CD4-positive, alpha-beta T cell (primary cell): ENCODE measurements at regions not wholly inside any gene's neighbourhood (a gene's known extent, or its start where the extent isn't known, plus 50 kb on each side); places are given as distances from the start of the nearest gene placed in this dataset.

Experiments used
- ATAC-seq: fragments of 200-7000 bp; cut with Tn5 transposase; one replicate; pipeline ENCODE4 v1.10.0; 2022; ENCODE audit warnings: mild to moderate bottlenecking; ENCODE audit not compliant: poor library complexity
- CTCF ChIA-PET: fragments of 350-600 bp; sonication (Branson Sonifier 250); formaldehyde crosslinking; loops from one replicate; lab custom pipeline; 2021; ENCODE audit warnings: antibody characterized with exemption, inconsistent platforms; lab: Charles Lee
- POLR2A ChIA-PET: fragments of 350-600 bp; sonication (Branson Sonifier 250); formaldehyde crosslinking; loops from one replicate; lab custom pipeline; 2021; ENCODE audit warnings: antibody characterized with exemption, inconsistent platforms; lab: Charles Lee
- DNase-seq, 14 experiments: peaks; one replicate each; pipeline ENCODE4 v3.0.0-alpha.2; 2013 to 2020; ENCODE audit warnings: mixed read lengths in 2 of 14
- H3K27ac ChIP-seq, 2 donors: one replicate each; pipeline versions ENCODE4 v1.5.1 to v1.7.0; 2013; ENCODE audit warnings: low read length in 2 of 2, low read depth in 1 of 2, mild to moderate bottlenecking in 1 of 2
- H3K27me3 ChIP-seq, 2 experiments: 1 replicate in 1 of 2; 2 replicates in 1 of 2; pipeline versions ENCODE4 v1.6.1 to v1.7.0; 2013; ENCODE audit warnings: low read length in 2 of 2, control low read depth in 1 of 2, mild to moderate bottlenecking in 1 of 2, moderate library complexity in 1 of 2; ENCODE audit not compliant: insufficient read depth in 2 of 2, control insufficient read depth in 1 of 2
- H3K36me3 ChIP-seq: one replicate; pipeline ENCODE4 v1.6.1; 2013; ENCODE audit warnings: low read length, control low read depth; ENCODE audit not compliant: insufficient read depth
- H3K4me1 ChIP-seq: one replicate; pipeline ENCODE4 v1.6.1; 2013; ENCODE audit warnings: low read length, control low read depth; ENCODE audit not compliant: insufficient read depth
- H3K4me3 ChIP-seq: one replicate; pipeline ENCODE4 v1.5.1; 2013; ENCODE audit warnings: mild to moderate bottlenecking, low read length, moderate library complexity
- H3K9me3 ChIP-seq, 2 experiments: 1 replicate in 1 of 2; 2 replicates in 1 of 2; pipeline versions ENCODE4 v1.6.1 to v1.7.0; 2013; ENCODE audit warnings: low read length in 2 of 2, mild to moderate bottlenecking in 2 of 2, control low read depth in 1 of 2, moderate library complexity in 1 of 2; ENCODE audit not compliant: control insufficient read depth in 1 of 2, insufficient read depth in 1 of 2
- H3K27ac Mint-ChIP-seq: one replicate; pipeline ENCODE4 v1.8.0; 2020; ENCODE audit warnings: mixed read lengths
- H3K27me3 Mint-ChIP-seq: one replicate; pipeline ENCODE4 v1.8.0; 2021; ENCODE audit warnings: mixed read lengths
- H3K36me3 Mint-ChIP-seq: one replicate; pipeline ENCODE4 v1.8.0; 2021; ENCODE audit warnings: low read depth, mixed read lengths
- H3K4me1 Mint-ChIP-seq: one replicate; pipeline ENCODE4 v1.8.0; 2021; ENCODE audit warnings: low read depth, mixed read lengths
- H3K4me3 Mint-ChIP-seq: one replicate; pipeline ENCODE4 v1.8.0; 2020; ENCODE audit warnings: mild to moderate bottlenecking, mixed read lengths
- H3K9me3 Mint-ChIP-seq: one replicate; pipeline ENCODE4 v1.8.0; 2020; ENCODE audit warnings: mixed read lengths
- intact Hi-C, 2 experiments: fragments of 100-400 bp; cut with DNase I in 1 of 2; cut with micrococcal nuclease in 1 of 2; formaldehyde crosslinking; loops; one replicate each; pipeline versions ENCODE4 v1.15.1 to v1.9.0; 2023 to 2025; cut with DNase I, micrococcal nuclease
- TF ChIP-seq, protein P1 (sequence below): fragments of 200-600 bp; IDR thresholded peaks from one replicate; pipeline ENCODE4 v1.8.0; 2022; ENCODE audit warnings: antibody characterized with exemption, mild to moderate bottlenecking

DNA sequence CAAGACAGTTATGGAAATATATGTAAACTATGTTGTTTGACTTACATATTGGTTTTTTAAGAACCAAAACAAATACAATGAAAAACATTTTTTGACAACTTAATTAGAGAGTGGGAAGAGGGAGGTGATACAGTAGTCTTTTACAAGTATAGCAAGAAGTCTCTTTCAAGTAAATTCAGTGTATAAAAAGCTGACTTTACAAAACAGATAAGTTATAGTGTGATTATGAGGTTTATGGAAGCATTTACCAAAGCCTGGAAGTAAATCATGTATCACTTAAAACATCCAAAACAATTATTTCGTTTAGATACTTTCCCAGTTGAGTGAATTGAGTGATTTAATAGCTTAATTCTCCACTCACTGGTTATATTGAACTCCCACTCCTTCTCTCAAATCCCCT is 66.7 kb upstream of the SLC4A10 start:
- Histone ChIP-seq H3K27me3 (peaks cover 2 to 4% of the 10 kb centered on the region in 2 experiments), H3K27ac (no peak overlapping the region), H3K4me1 (no peaks in the 10 kb centered on the region), H3K4me3 (no peak overlapping the region), H3K36me3 (no peaks in the 10 kb centered on the region), H3K9me3 (peaks cover 0 to 3% of the 10 kb centered on the region in 2 experiments)
- Mint-ChIP-seq H3K4me1 (no peaks in the 10 kb centered on the region), H3K36me3 (no peaks in the 10 kb centered on the region), H3K27me3 (peaks cover 28% of the 10 kb centered on the region), H3K9me3 (peaks cover 3% of the 10 kb centered on the region), H3K27ac (no peak overlapping the region), H3K4me3 (no peak overlapping the region)
- intact Hi-C loops: no loop called here
- TF ChIP-seq, protein P1, sequence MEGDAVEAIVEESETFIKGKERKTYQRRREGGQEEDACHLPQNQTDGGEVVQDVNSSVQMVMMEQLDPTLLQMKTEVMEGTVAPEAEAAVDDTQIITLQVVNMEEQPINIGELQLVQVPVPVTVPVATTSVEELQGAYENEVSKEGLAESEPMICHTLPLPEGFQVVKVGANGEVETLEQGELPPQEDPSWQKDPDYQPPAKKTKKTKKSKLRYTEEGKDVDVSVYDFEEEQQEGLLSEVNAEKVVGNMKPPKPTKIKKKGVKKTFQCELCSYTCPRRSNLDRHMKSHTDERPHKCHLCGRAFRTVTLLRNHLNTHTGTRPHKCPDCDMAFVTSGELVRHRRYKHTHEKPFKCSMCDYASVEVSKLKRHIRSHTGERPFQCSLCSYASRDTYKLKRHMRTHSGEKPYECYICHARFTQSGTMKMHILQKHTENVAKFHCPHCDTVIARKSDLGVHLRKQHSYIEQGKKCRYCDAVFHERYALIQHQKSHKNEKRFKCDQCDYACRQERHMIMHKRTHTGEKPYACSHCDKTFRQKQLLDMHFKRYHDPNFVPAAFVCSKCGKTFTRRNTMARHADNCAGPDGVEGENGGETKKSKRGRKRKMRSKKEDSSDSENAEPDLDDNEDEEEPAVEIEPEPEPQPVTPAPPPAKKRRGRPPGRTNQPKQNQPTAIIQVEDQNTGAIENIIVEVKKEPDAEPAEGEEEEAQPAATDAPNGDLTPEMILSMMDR: no peak
- ChIA-PET CTCF (no interaction called here), POLR2A (no interaction called here)
- ATAC-seq: no peak
- no peak for DNase-seq

DNA sequence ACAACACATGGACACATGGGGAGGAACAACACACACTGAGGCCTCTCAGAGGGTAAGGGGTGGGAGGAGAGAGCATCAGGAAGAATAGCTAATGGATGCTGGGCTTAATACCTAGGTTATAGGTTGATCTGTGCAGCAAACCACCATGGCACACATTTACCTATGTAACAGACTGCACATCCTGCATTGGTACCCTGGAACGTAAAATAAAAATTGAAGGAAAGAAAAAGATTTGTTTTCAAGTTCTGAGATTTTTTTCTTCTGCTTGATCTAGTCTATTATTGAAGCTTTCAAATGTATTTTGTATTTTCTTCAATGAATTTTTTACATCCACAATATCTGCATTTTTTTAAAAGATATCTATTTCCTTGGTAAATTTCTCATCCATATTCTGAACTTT is 59.3 kb upstream of the SLC4A10 start:
- H3K27ac ChIP-seq: no peak overlapping the region
- H3K36me3 ChIP-seq: no peaks in the 10 kb centered on the region
- H3K9me3 ChIP-seq: peaks cover 3 to 11% of the 10 kb centered on the region in 2 experiments
- peaks cover 8% of the 10 kb centered on the region for H3K36me3 Mint-ChIP-seq
- ATAC-seq (no peak), DNase-seq (no peak)
- TF ChIP-seq, protein P1: no peak
- no peaks in the 10 kb centered on the region for H3K4me1 Mint-ChIP-seq
- no peak overlapping the region for H3K4me3 ChIP-seq
- no peak overlapping the region for H3K4me3 Mint-ChIP-seq
- H3K9me3 Mint-ChIP-seq: peaks cover 14% of the 10 kb centered on the region
- H3K27ac Mint-ChIP-seq: no peak overlapping the region
- ChIA-PET POLR2A (no interaction called here), CTCF (no interaction called here)
- no peaks in the 10 kb centered on the region for H3K4me1 ChIP-seq
- H3K27me3 ChIP-seq: peaks cover 0 to 2% of the 10 kb centered on the region in 2 experiments
- H3K27me3 Mint-ChIP-seq: peaks cover 29% of the 10 kb centered on the region
- intact Hi-C loops: no loop called here

GRCh38 chr2:161569401-161569800 is 54.8 kb upstream of the SLC4A10 start:
- H3K4me1 ChIP-seq: peaks cover 5% of the 10 kb centered on the region
- H3K4me3 ChIP-seq: no peak overlapping the region
- DNase-seq (no peak), ATAC-seq (no peak)
- TF ChIP-seq, protein P1: no peak
- no peaks in the 10 kb centered on the region for H3K36me3 ChIP-seq
- Mint-ChIP-seq H3K27me3 (no peaks in the 10 kb centered on the region), H3K9me3 (peaks cover 6% of the 10 kb centered on the region), H3K4me3 (no peak overlapping the region), H3K27ac (no peak overlapping the region), H3K36me3 (no peaks in the 10 kb centered on the region), H3K4me1 (no peaks in the 10 kb centered on the region)
- ChIA-PET CTCF (no interaction called here), POLR2A (no interaction called here)
- H3K27ac ChIP-seq: no peak overlapping the region
- peaks cover 0 to 5% of the 10 kb centered on the region in 2 experiments for H3K9me3 ChIP-seq
- intact Hi-C loops: no loop called here
- no peaks in the 10 kb centered on the region for H3K27me3 ChIP-seq
